Duodenal mucosa (tissue), 2 donors: ENCODE measurements at regions not wholly inside any gene's neighbourhood (a gene's known extent, or its start where the extent isn't known, plus 50 kb on each side); places are given as distances from the start of the nearest gene placed in this dataset.

ENCODE experiments used
- H3K27ac ChIP-seq: one replicate; pipeline ENCODE4 v1.7.0; 2013; ENCODE audit warnings: low read depth, low read length
- H3K27me3 ChIP-seq, 2 donors: one replicate each; pipeline ENCODE4 v1.7.0; 2013; ENCODE audit warnings: low read length in 2 of 2, control low read depth in 1 of 2; ENCODE audit not compliant: insufficient read depth in 2 of 2, control insufficient read depth in 1 of 2
- H3K36me3 ChIP-seq, 2 donors: one replicate each; pipeline ENCODE4 v1.7.0; 2013; ENCODE audit warnings: low read length in 2 of 2, control low read depth in 1 of 2; ENCODE audit not compliant: insufficient read depth in 2 of 2, control insufficient read depth in 1 of 2
- H3K4me1 ChIP-seq, 2 donors: one replicate each; pipeline ENCODE4 v1.7.0; 2013; ENCODE audit warnings: low read length in 2 of 2, control low read depth in 1 of 2; ENCODE audit not compliant: insufficient read depth in 2 of 2, control insufficient read depth in 1 of 2
- H3K4me3 ChIP-seq, 2 donors: one replicate each; pipeline ENCODE4 v1.7.0; 2013; ENCODE audit warnings: low read length in 2 of 2, low read depth in 1 of 2
- H3K9ac ChIP-seq, 2 donors: one replicate each; pipeline ENCODE4 v1.7.0; 2013; ENCODE audit warnings: low read length in 2 of 2, low read depth in 1 of 2
- H3K9me3 ChIP-seq, 2 donors: one replicate each; pipeline ENCODE4 v1.7.0; 2013; ENCODE audit warnings: low read length in 2 of 2, control low read depth in 1 of 2; ENCODE audit not compliant: control insufficient read depth in 1 of 2

- Histone ChIP-seq H3K27ac (no peak overlapping the region), H3K36me3 (no peaks in the 10 kb centered on the region), H3K9ac (no peak overlapping the region), H3K4me1 (no peaks in the 10 kb centered on the region), H3K27me3 (no peaks in the 10 kb centered on the region), H3K4me3 (no peak overlapping the region), H3K9me3 (no peaks in the 10 kb centered on the region)
Observed at GRCh38 chr2:204237416-204237815, 300.9 kb downstream of the ICOS start.

- Histone ChIP-seq H3K4me3 (no peak overlapping the region), H3K9ac (no peak overlapping the region), H3K27ac (no peak overlapping the region), H3K4me1 (no peaks in the 10 kb centered on the region), H3K9me3 (no peaks in the 10 kb centered on the region), H3K36me3 (no peaks in the 10 kb centered on the region), H3K27me3 (no peaks in the 10 kb centered on the region)
Observed at GRCh38 chr2:204239411-204240165, 303.0 kb downstream of the ICOS start.

DNA sequence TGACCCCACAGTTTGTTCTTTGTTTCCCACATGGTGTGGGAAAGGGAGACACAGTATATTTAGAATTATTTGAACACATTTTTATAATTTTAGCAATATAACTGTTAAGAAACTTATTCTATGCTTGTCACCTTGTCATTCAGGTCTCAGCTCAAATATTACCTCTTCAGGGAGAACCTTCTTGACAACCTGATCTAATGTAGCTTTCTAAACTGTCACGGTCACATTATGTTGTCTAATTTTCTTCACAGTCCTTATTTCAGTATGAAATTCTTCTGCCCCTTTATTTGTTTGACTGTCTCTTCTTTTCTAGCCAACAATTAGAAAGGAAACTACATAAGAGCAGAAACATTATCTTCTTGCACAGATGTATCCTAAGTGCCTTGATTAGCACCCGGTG lies 304.3 kb upstream of the PARD3B start:
- no peak overlapping the region for H3K4me3 ChIP-seq

GRCh38 chr2:204249437-204249836 lies 295.8 kb upstream of the PARD3B start:
- no peaks in the 10 kb centered on the region for H3K36me3 ChIP-seq
- no peak overlapping the region for H3K9ac ChIP-seq
- H3K27me3 ChIP-seq = no peaks in the 10 kb centered on the region
- H3K9me3 ChIP-seq = no peaks in the 10 kb centered on the region
- H3K4me1 ChIP-seq = no peaks in the 10 kb centered on the region
- H3K4me3 ChIP-seq = no peak overlapping the region
- no peak overlapping the region for H3K27ac ChIP-seq

More for the DNA sequence above, 304.3 kb upstream of the PARD3B start:
- no peak overlapping the region for H3K9ac ChIP-seq
- H3K4me1 ChIP-seq = no peaks in the 10 kb centered on the region
- H3K36me3 ChIP-seq = no peaks in the 10 kb centered on the region
- H3K27ac ChIP-seq = no peak overlapping the region
- H3K27me3 ChIP-seq = no peaks in the 10 kb centered on the region
- H3K9me3 ChIP-seq = no peaks in the 10 kb centered on the region

DNA sequence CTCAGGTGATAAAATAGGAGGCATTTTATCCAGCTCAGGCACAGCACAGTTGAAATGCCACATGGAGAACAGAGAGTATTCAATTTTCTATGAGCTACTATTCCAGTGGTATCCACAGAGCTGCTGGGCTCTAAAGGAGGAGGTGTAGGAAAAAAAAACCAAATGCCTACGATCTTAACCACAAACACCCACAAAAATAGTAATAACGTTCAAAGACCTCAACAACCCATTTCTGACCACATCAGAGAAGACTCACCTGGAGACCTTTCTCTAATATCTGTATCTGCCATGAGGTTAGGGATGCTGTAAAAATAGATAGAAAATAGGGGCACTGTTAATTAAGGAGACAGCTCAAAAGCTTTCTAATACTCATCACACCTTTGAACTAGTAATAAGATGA lies 294.6 kb upstream of the PARD3B start:
- no peak overlapping the region for H3K4me3 ChIP-seq
- H3K27ac ChIP-seq = no peak overlapping the region
- no peaks in the 10 kb centered on the region for H3K9me3 ChIP-seq
- no peaks in the 10 kb centered on the region for H3K27me3 ChIP-seq
- no peaks in the 10 kb centered on the region for H3K36me3 ChIP-seq
- no peaks in the 10 kb centered on the region for H3K4me1 ChIP-seq
- H3K9ac ChIP-seq = no peak overlapping the region

GRCh38 chr2:204251158-204251997 lies 293.9 kb upstream of the PARD3B start:
- Histone ChIP-seq H3K27me3 (no peaks in the 10 kb centered on the region), H3K9ac (no peak overlapping the region), H3K4me1 (no peaks in the 10 kb centered on the region), H3K36me3 (no peaks in the 10 kb centered on the region), H3K9me3 (no peaks in the 10 kb centered on the region), H3K27ac (no peak overlapping the region), H3K4me3 (no peak overlapping the region)

- Histone ChIP-seq H3K9me3 (no peaks in the 10 kb centered on the region), H3K27ac (no peak overlapping the region), H3K9ac (no peak overlapping the region), H3K4me3 (no peak overlapping the region), H3K36me3 (no peaks in the 10 kb centered on the region), H3K4me1 (no peaks in the 10 kb centered on the region), H3K27me3 (no peaks in the 10 kb centered on the region)
Observed at GRCh38 chr2:204251998-204252376, 293.3 kb upstream of the PARD3B start.

DNA sequence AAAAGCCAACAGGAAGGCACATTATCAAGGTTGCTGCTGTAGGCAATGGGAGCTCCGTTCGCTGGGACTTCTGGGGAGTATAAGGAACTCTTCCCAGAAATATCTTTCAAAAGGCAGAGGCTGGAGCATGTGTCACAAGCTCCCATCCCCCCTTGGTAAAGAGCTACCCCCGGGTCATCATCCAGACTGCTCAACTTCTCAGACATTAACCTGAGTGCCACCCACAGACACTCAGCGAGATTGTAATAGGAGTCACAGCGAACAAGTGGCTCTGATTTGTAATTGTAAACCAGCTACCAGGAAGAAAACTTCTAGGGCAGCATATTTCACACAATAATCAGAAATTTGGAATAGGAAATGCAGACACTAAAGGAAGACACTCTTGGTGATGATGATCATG lies 290.2 kb upstream of the PARD3B start:
- Histone ChIP-seq H3K9me3 (no peaks in the 10 kb centered on the region), H3K27me3 (no peaks in the 10 kb centered on the region), H3K4me3 (no peak overlapping the region), H3K27ac (no peak overlapping the region), H3K4me1 (no peaks in the 10 kb centered on the region), H3K9ac (no peak overlapping the region), H3K36me3 (no peaks in the 10 kb centered on the region)

DNA sequence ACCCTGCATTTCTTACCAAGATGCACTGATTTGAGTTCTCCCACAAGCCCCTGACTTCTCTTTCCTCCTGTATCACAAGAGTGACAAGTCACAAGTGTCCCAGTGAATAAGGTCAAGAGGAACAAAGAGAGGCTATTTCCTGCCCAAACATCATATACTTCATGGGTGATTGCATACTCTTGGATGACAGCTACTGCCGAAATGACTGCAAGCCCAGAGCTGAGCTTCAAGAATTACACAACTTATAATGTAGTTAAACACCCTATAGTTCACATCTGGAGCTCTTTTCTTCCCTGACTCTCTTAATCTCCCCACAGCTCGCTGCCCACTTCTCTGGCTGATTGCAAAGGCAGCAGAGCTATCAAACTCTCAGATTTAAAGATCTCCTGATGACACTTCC lies 289.7 kb upstream of the PARD3B start:
- H3K27ac ChIP-seq = no peak overlapping the region
- no peaks in the 10 kb centered on the region for H3K9me3 ChIP-seq
- no peaks in the 10 kb centered on the region for H3K27me3 ChIP-seq
- no peaks in the 10 kb centered on the region for H3K4me1 ChIP-seq
- H3K4me3 ChIP-seq = no peak overlapping the region
- no peaks in the 10 kb centered on the region for H3K36me3 ChIP-seq
- no peak overlapping the region for H3K9ac ChIP-seq

GRCh38 chr2:204257781-204258180 lies 287.5 kb upstream of the PARD3B start:
- Histone ChIP-seq H3K4me1 (no peaks in the 10 kb centered on the region), H3K27ac (no peak overlapping the region), H3K27me3 (no peaks in the 10 kb centered on the region), H3K4me3 (no peak overlapping the region), H3K9ac (no peak overlapping the region), H3K9me3 (no peaks in the 10 kb centered on the region), H3K36me3 (no peaks in the 10 kb centered on the region)
